HG02623 (cell line): ENCODE measurements at regions not wholly inside any gene's neighbourhood (a gene's known extent, or its start where the extent isn't known, plus 50 kb on each side); places are given as distances from the start of the nearest gene placed in this dataset.
"Not testable (repeated sequence)": the region's sequence is repeated elsewhere in the genome, so short reads cannot be mapped to it uniquely, and the experiment has no call there.

Experiments
- ATAC-seq: cut with Tn5 transposase; IDR thresholded peaks from one replicate; pipeline ENCODE4 v1.9.1; 2021; ENCODE audit warnings: moderate library complexity; ENCODE audit not compliant: unreplicated experiment

DNA sequence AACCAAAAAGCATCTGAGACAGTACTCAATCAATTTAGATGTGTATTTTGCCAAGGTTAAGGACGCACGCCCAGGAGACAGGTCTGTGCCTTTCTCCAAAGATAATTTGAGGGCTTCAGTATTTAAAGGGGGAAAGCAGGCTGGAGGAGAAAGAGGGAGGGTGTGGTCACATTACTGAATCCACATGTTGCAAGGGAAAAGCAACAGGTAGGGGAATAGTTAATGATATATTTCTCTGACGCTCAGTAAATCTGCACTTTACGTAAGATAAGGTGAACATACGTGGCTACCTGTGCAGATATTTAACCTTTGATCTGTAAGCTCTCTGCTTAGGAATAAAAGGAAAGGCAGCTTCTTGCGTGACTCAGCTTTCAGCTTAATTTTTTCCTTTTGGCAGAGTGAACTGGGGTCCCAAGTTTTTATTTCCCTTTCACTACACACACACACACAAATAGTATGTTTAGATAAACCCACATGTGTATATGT lies 443.4 kb downstream of the NTRK2 start:
- ATAC-seq = no peak

DNA sequence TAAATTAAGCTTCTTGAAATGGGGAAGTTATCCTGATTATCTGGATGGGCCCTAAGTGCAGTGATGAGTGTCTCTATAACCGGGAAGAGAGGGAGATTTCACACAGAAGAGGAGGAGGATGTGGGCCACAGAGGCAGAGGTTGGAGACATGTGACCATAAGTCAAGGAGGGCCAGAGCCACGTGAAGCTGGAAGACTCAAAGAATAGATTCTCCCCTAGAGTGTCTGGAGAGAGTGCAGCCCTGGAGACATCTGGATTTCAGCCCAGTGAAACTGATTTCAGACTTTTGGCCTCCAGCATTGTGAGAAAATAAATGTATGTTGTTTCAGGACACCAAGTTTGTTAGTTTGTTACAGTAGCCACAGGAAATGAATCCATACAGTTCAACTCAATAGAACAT lies 442.9 kb downstream of the NTRK2 start:
- no peak for ATAC-seq

DNA sequence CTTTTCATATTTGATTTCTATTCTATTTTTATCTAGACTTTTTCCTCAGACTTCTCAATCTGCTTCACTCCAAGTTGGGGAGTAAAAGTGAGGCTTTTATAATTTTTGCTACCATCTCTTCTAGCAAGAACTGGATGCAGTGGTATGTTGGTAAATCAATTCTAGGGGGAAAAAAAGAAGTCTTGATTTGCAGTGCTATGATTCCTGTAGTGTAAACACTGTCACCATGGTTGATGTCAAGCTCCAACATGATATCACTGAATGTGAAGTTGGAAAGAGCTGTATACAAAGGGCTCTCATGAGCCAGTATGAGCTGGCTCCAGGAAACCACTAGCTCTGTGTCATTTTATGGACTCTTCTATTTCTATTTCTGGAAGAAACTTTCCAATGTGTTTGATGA lies 439.2 kb downstream of the NTRK2 start:
- no peak for ATAC-seq

DNA sequence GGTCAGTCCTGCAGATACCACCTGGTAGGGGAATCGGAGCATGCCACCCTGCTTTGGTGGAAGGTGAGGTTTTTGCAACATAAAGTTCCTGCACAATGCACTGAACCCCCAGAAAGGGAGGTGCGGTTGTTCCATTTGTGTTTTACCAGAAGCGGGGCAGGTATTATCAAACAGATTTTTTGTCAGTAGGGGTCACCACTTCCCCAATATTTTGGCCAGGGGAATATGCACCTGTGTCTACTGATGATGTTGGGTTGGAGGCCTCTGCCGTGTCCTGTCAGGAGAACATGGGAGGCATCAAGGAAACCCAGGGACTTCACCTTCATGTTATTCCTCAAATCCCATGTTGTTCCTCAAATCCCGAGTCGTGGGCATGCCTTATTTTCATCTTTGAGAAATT lies 438.7 kb downstream of the NTRK2 start:
- no peak for ATAC-seq

DNA sequence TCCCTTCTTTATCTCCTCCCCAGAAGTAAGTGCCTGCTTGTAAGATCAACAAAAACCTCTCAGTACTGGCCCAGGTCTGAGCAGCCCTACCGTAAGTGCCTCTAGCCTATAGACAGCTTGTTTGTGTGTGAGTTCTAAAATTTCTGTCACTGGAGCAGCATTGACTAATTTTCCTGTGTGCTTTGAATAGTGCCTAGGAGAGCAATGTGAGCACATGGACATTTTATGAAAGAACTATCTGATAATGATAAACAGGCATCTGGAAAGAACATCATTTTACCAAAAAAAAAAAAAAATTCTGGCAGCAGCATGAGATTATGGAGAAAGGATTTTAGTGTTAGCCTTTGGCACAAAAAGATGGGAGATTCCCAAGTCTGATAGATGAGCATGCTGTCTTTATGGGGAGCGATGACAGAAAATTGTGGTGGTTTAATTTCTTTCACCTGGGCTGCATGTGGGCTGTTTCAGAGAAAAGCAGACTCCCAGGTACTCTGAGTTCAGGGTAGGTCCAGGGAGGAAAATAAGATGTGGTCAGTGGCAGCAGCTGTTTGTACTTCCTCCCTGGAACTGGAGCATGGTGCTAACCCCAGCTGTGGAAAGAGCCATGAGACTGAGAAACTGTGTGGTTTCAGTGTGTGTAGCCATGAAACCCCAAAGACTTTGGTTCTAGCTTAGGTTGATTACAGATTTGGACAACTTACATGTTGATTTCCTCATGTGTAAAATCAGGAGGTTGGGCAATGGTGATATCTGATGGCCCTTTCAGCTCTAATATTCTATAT lies 419.9 kb downstream of the NTRK2 start:
- no peak for ATAC-seq

DNA sequence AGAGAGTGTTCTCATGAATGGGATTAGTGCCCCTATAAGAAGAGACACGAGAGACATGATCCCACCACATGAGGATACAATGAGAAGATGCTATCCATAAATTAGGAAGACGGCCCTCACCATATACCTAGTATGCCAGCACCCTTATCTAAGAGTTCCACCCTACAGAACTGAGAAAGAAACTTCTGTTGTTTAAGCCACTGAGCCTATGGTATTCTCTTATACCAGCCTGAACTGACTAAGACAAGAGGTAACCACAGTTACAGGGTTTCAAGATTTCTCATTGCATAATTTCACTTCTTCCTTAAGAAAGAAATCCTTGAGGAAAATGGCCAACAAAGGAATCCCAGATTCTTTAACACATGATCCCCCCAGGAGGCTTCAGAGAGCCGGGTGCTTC lies 412.4 kb downstream of the NTRK2 start:
- no peak for ATAC-seq

DNA sequence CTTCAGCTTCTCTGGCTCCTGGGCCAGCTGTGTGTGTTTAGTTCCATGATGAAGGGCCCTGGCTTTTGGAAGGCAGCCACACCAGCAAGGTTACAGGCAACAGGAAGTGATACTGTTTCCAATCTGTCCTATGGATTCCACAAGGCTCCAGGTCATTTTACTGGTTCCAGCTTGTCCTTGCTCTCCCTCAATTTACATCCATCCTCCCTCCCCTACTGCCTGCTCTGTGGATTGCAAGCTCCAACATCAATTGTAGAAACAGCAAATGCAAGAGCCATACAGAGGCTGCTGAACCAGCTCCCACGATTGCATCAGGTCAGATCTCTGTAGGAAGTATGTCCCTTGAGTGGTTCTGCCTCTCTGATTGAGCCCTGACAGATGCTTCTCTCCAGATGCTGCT lies 409.8 kb downstream of the NTRK2 start:
- no peak for ATAC-seq

DNA sequence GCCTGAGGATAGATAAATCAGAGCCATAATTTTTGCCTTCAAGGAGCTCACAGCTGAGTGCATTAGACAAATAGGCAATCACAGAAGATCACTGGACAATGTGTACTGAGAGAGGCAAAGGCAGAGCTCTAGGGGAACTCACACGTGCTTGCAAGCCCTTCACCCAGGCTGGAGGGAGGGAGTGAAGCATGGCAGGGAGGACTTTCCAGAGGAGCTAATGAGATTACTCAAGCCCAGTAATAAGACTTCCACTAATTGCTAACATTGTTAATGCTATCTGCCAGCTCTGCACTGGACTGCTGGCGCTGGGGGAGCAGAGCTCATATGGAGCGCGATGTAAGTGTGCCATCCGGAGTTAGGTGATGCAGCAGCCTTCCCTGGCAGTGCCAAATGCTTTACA lies 408.4 kb downstream of the NTRK2 start:
- no peak for ATAC-seq

DNA sequence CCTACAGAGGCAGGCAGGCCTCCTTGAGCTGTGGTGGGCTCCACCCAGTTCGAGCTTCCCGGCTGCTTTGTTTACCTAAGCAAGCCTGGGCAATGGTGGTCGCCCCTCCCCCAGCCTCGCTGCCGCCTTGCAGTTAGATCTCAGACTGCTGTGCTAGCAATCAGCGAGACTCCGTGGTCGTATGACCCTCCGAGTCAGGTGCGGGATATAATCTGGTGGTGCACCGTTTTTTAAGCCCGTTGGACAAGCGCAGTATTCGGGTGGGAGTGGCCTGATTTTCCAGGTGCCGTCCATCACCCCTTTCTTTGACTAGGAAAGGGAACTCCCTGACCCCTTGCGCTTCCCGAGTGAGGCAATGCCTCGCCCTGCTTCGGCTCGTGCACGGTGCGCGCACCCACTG lies 407.6 kb downstream of the NTRK2 start:
- not testable (repeated sequence) for ATAC-seq
